Liver (tissue), 8 donors: ENCODE measurements at regions not wholly inside any gene's neighbourhood (a gene's known extent, or its start where the extent isn't known, plus 50 kb on each side); places are given as distances from the start of the nearest gene placed in this dataset.

ENCODE experiments used
- DNase-seq: peaks from one replicate; pipeline ENCODE4 v3.0.0-alpha.2; 2017; ENCODE audit warnings: low spot score
- H3K27ac ChIP-seq, 2 donors: one replicate each; pipeline ENCODE4 v1.7.0; 2013; ENCODE audit warnings: inconsistent platforms in 2 of 2, low read length in 2 of 2, control low read depth in 1 of 2, low read depth in 1 of 2, mild to moderate bottlenecking in 1 of 2
- H3K27me3 ChIP-seq, 4 donors: one replicate each; pipeline versions ENCODE4 v1.6.1 to v1.7.0; 2013; ENCODE audit warnings: low read length in 3 of 4, inconsistent platforms in 1 of 4, mild to moderate bottlenecking in 1 of 4, moderate library complexity in 1 of 4; ENCODE audit not compliant: control insufficient read depth in 4 of 4, insufficient read depth in 4 of 4
- H3K36me3 ChIP-seq, 4 donors: one replicate each; pipeline versions ENCODE4 v1.6.1 to v1.7.0; 2013; ENCODE audit warnings: low read length in 3 of 4, mild to moderate bottlenecking in 3 of 4, low read depth in 1 of 4, moderate library complexity in 1 of 4; ENCODE audit not compliant: control insufficient read depth in 4 of 4, insufficient read depth in 3 of 4
- H3K4me1 ChIP-seq, 4 donors: one replicate each; pipeline versions ENCODE4 v1.6.1 to v1.7.0; 2013; ENCODE audit warnings: low read length in 3 of 4, mild to moderate bottlenecking in 3 of 4, moderate library complexity in 1 of 4; ENCODE audit not compliant: control insufficient read depth in 4 of 4, insufficient read depth in 4 of 4
- H3K4me3 ChIP-seq, 3 donors: one replicate each; pipeline versions ENCODE4 v1.6.1 to v1.7.0; 2013; ENCODE audit warnings: low read length in 3 of 3, control low read depth in 1 of 3, low read depth in 1 of 3, mild to moderate bottlenecking in 1 of 3
- H3K9ac ChIP-seq, 2 donors: one replicate each; pipeline ENCODE4 v1.7.0; 2013; ENCODE audit warnings: low read length in 2 of 2, mild to moderate bottlenecking in 2 of 2, moderate library complexity in 2 of 2, control low read depth in 1 of 2, low read depth in 1 of 2
- H3K9me3 ChIP-seq, 4 donors: one replicate each; pipeline versions ENCODE4 v1.6.1 to v1.7.0; 2013; ENCODE audit warnings: low read length in 3 of 4; ENCODE audit not compliant: control insufficient read depth in 4 of 4
- ATF3 ChIP-seq: IDR thresholded peaks from 2 replicates; pipeline ENCODE4 v1.6.1; 2016; ENCODE audit warnings: antibody characterized with exemption
- EGR1 ChIP-seq, 2 donors: IDR thresholded peaks; 2 replicates each; pipeline ENCODE4 v1.6.1; 2016 to 2018; ENCODE audit warnings: antibody characterized with exemption in 2 of 2, low read depth in 2 of 2
- FOXA2 ChIP-seq: IDR thresholded peaks from 2 replicates; pipeline ENCODE4 v1.6.1; 2016; ENCODE audit warnings: antibody characterized with exemption
- JUND ChIP-seq, 2 donors: IDR thresholded peaks; 2 replicates each; pipeline ENCODE4 v1.6.1; 2016; ENCODE audit warnings: antibody characterized with exemption in 2 of 2
- MAX ChIP-seq: IDR thresholded peaks from 2 replicates; pipeline ENCODE4 v1.6.1; 2016; ENCODE audit warnings: antibody characterized with exemption
- NR2F2 ChIP-seq: IDR thresholded peaks from 2 replicates; pipeline ENCODE4 v1.6.1; 2016; ENCODE audit warnings: antibody characterized with exemption
- RAD21 ChIP-seq, 2 donors: IDR thresholded peaks; 2 replicates each; pipeline ENCODE4 v1.6.1; 2016; ENCODE audit warnings: antibody characterized with exemption in 2 of 2, mild to moderate bottlenecking in 2 of 2
- REST ChIP-seq: IDR thresholded peaks from 2 replicates; pipeline ENCODE4 v1.6.1; 2016; ENCODE audit warnings: antibody characterized with exemption, mild to moderate bottlenecking
- RXRA ChIP-seq, 2 donors: IDR thresholded peaks; 2 replicates each; pipeline ENCODE4 v1.6.1; 2017 to 2018; ENCODE audit warnings: antibody characterized with exemption in 2 of 2, mild to moderate bottlenecking in 1 of 2
- SP1 ChIP-seq: IDR thresholded peaks from 2 replicates; pipeline ENCODE4 v1.6.1; 2018; ENCODE audit warnings: antibody characterized with exemption, mild to moderate bottlenecking
- TAF1 ChIP-seq: conservative IDR thresholded peaks from 2 replicates; pipeline ENCODE4 v1.6.1; 2016; ENCODE audit warnings: antibody characterized with exemption, mild to moderate bottlenecking
- YY1 ChIP-seq: IDR thresholded peaks from 2 replicates; pipeline ENCODE4 v1.6.1; 2016; ENCODE audit warnings: antibody characterized with exemption, mild to moderate bottlenecking
- WGBS: extraction: QIAGEN DNeasy Blood & Tissue Kit; methylation state at CpG from one replicate; pipeline ENCODE4 v1.1.7; 2013; 5-methylcytosine and 5-hydroxymethylcytosine counted together
- TF ChIP-seq, protein P1 (sequence below): IDR thresholded peaks from 2 replicates; pipeline ENCODE4 v1.6.1; 2016; ENCODE audit warnings: antibody characterized with exemption
- TF ChIP-seq, protein P2 (sequence below): fragments of 150-350 bp; IDR thresholded peaks from 2 replicates; pipeline ENCODE4 v1.5.1; 2017; ENCODE audit warnings: improper control_type of control experiment, low read depth, low read length; ENCODE audit not compliant: missing input control
- donor health status: healthy.
- donor health status: healthy.
- donor health status: healthy.
- donor health status: healthy.
- donor health status: healthy.

GRCh38 chr3:23130406-23130805 is 72.7 kb upstream of the UBE2E2 start:
- TF ChIP-seq, protein P1, sequence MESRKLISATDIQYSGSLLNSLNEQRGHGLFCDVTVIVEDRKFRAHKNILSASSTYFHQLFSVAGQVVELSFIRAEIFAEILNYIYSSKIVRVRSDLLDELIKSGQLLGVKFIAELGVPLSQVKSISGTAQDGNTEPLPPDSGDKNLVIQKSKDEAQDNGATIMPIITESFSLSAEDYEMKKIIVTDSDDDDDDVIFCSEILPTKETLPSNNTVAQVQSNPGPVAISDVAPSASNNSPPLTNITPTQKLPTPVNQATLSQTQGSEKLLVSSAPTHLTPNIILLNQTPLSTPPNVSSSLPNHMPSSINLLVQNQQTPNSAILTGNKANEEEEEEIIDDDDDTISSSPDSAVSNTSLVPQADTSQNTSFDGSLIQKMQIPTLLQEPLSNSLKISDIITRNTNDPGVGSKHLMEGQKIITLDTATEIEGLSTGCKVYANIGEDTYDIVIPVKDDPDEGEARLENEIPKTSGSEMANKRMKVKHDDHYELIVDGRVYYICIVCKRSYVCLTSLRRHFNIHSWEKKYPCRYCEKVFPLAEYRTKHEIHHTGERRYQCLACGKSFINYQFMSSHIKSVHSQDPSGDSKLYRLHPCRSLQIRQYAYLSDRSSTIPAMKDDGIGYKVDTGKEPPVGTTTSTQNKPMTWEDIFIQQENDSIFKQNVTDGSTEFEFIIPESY, result no peak
- TF ChIP-seq, protein P2, sequence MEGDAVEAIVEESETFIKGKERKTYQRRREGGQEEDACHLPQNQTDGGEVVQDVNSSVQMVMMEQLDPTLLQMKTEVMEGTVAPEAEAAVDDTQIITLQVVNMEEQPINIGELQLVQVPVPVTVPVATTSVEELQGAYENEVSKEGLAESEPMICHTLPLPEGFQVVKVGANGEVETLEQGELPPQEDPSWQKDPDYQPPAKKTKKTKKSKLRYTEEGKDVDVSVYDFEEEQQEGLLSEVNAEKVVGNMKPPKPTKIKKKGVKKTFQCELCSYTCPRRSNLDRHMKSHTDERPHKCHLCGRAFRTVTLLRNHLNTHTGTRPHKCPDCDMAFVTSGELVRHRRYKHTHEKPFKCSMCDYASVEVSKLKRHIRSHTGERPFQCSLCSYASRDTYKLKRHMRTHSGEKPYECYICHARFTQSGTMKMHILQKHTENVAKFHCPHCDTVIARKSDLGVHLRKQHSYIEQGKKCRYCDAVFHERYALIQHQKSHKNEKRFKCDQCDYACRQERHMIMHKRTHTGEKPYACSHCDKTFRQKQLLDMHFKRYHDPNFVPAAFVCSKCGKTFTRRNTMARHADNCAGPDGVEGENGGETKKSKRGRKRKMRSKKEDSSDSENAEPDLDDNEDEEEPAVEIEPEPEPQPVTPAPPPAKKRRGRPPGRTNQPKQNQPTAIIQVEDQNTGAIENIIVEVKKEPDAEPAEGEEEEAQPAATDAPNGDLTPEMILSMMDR, result no peak
- TF ChIP-seq RAD21 (IDR thresholded peaks at IDR 0.05) (no peak), FOXA2 (no peak), RXRA (IDR thresholded peaks at IDR 0.05) (no peak), MAX (no peak)
- WGBS, result 83% methylated on average over 4 of the region's 4 CpGs
- H3K36me3 ChIP-seq, result no peaks in the 10 kb centered on the region
- H3K27me3 ChIP-seq, result peaks cover 0 to 3% (median 0%) of the 10 kb centered on the region in 4 donors
- no peaks in the 10 kb centered on the region for H3K9me3 ChIP-seq
- H3K9ac ChIP-seq, result no peak overlapping the region
- no peak overlapping the region for H3K27ac ChIP-seq
- H3K4me3 ChIP-seq, result no peak overlapping the region
- H3K4me1 ChIP-seq, result no peaks in the 10 kb centered on the region
- DNase-seq, result no peak

DNA sequence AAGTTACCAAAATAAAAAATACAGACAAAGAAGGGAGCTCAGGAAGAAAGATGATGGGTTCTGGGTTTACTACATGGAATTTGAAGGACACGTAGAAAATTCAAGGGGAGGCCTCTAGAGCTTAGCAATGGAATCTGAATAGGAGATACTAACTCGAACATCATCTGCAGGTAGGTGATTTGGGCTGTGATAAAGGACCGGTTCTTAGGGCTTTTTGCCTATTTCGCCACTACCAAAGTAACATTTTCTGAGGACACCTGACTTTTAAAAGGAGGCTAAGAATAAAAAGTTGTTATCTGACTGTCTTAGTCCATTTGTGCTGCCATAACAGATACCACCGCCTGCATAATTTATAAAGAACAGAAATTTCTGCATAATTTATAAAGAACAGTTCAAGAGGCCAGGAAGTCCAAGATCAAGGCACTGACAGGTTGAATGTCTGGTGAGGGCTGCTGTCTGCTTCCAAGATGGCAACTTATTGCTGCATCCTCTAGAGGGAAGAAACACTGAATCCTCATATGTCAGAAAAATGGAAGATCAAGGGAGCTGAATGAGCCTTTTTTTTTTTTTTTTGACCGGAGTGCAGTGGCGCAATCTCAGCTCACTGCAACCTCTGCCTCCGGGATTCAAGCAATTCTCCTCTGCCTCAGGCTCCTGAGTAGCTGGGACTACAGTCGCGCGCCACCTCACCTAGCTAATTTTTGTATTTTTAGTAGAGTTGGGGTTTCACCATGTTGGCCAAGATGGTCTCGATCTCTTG is 67.9 kb upstream of the UBE2E2 start:
- H3K27ac ChIP-seq, result no peak overlapping the region
- H3K9ac ChIP-seq, result no peak overlapping the region
- no peaks in the 10 kb centered on the region for H3K36me3 ChIP-seq
- no peak for TF ChIP-seq FOXA2
- TF ChIP-seq, protein P1, result no peak
- TF ChIP-seq YY1, result no peak
- TF ChIP-seq TAF1, result no peak
- TF ChIP-seq RXRA (IDR thresholded peaks at IDR 0.05), result no peak
- no peak for TF ChIP-seq NR2F2
- no peak for TF ChIP-seq EGR1 (IDR thresholded peaks at IDR 0.05; ENCODE audit: low read depth in 2 of 2)
- 84% methylated on average over 12 of the region's 12 CpGs for WGBS
- no peak for DNase-seq
- no peaks in the 10 kb centered on the region for H3K4me1 ChIP-seq
- H3K4me3 ChIP-seq, result no peak overlapping the region
- H3K27me3 ChIP-seq, result no peaks in the 10 kb centered on the region
- no peaks in the 10 kb centered on the region for H3K9me3 ChIP-seq

GRCh38 chr3:23136054-23136453 is 67.1 kb upstream of the UBE2E2 start:
- Histone ChIP-seq H3K9me3 (no peaks in the 10 kb centered on the region), H3K4me1 (no peaks in the 10 kb centered on the region), H3K9ac (no peak overlapping the region), H3K27ac (no peak overlapping the region), H3K4me3 (no peak overlapping the region), H3K27me3 (no peaks in the 10 kb centered on the region), H3K36me3 (no peaks in the 10 kb centered on the region)
- no peak for DNase-seq
- WGBS, result 92% methylated on average over 2 of the region's 2 CpGs
- TF ChIP-seq MAX (no peak), JUND (IDR thresholded peaks at IDR 0.05) (no peak), EGR1 (IDR thresholded peaks at IDR 0.05; ENCODE audit: low read depth in 2 of 2) (no peak), ATF3 (no peak), SP1 (no peak), REST (no peak), YY1 (no peak)
- TF ChIP-seq, protein P1, result no peak
